Nephron (organoid): ENCODE measurements at regions not wholly inside any gene's neighbourhood (a gene's known extent, or its start where the extent isn't known, plus 50 kb on each side); places are given as distances from the start of the nearest gene placed in this dataset.
"Not testable (repeated sequence)": the region's sequence is repeated elsewhere in the genome, so short reads cannot be mapped to it uniquely, and the experiment has no call there.

Experiments
- H3K27ac Mint-ChIP-seq, 3 experiments: 2 replicates each; pipeline ENCODE4 v1.8.0; 2020; ENCODE audit warnings: mixed read lengths in 3 of 3, mild to moderate bottlenecking in 2 of 3, moderate library complexity in 1 of 3
- H3K27me3 Mint-ChIP-seq: 2 replicates; pipeline ENCODE4 v1.8.0; 2021; ENCODE audit warnings: low read depth, mild to moderate bottlenecking, moderate library complexity, mixed read lengths
- H3K36me3 Mint-ChIP-seq: 2 replicates; pipeline ENCODE4 v1.8.0; 2020; ENCODE audit warnings: low read depth, mixed read lengths
- H3K4me1 Mint-ChIP-seq: 2 replicates; pipeline ENCODE4 v1.8.0; 2020; ENCODE audit warnings: mixed read lengths
- H3K4me3 Mint-ChIP-seq, 3 experiments: 2 replicates each; pipeline ENCODE4 v1.8.0; 2020; ENCODE audit warnings: mild to moderate bottlenecking in 3 of 3, mixed read lengths in 3 of 3, moderate library complexity in 2 of 3
- H3K9me3 Mint-ChIP-seq: 2 replicates; pipeline ENCODE4 v1.8.0; 2020; ENCODE audit warnings: mixed read lengths
- TF ChIP-seq, protein P1 (sequence below), 3 experiments: fragments of 200-600 bp; sonication (generic); IDR thresholded peaks; one replicate each; pipeline ENCODE4 v1.5.0; 2021; ENCODE audit warnings: antibody characterized with exemption in 3 of 3; ENCODE audit not compliant: unreplicated experiment in 3 of 3

DNA sequence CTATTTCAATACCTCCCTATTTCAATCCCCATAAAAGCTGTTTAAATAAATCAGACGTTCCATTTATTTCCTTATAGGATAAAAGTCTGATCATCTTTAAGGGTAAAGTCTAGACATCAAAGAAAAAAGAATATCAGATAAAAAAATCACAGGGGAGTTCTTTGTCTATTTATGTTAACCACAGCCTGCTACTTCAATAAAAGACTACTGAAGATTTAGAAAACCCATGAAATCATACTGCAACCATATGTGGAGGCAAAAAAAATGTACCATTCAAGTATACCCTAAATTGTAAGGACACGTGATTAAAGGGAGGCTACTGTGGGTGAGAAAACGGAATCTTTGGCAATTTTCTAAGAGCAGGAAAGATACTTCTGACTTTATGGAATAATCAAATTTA lies 108.2 kb upstream of the TNFSF4 start:
- H3K36me3 Mint-ChIP-seq = no peaks in the 10 kb centered on the region
- H3K4me1 Mint-ChIP-seq = no peaks in the 10 kb centered on the region
- H3K27me3 Mint-ChIP-seq = no peaks in the 10 kb centered on the region
- TF ChIP-seq, protein P1, sequence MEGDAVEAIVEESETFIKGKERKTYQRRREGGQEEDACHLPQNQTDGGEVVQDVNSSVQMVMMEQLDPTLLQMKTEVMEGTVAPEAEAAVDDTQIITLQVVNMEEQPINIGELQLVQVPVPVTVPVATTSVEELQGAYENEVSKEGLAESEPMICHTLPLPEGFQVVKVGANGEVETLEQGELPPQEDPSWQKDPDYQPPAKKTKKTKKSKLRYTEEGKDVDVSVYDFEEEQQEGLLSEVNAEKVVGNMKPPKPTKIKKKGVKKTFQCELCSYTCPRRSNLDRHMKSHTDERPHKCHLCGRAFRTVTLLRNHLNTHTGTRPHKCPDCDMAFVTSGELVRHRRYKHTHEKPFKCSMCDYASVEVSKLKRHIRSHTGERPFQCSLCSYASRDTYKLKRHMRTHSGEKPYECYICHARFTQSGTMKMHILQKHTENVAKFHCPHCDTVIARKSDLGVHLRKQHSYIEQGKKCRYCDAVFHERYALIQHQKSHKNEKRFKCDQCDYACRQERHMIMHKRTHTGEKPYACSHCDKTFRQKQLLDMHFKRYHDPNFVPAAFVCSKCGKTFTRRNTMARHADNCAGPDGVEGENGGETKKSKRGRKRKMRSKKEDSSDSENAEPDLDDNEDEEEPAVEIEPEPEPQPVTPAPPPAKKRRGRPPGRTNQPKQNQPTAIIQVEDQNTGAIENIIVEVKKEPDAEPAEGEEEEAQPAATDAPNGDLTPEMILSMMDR (IDR thresholded peaks at IDR 0.05; ENCODE audit: unreplicated experiment in 3 of 3) = no peak
- H3K9me3 Mint-ChIP-seq = peaks cover 7% of the 10 kb centered on the region
- no peak overlapping the region for H3K4me3 Mint-ChIP-seq
- H3K27ac Mint-ChIP-seq = no peak overlapping the region

DNA sequence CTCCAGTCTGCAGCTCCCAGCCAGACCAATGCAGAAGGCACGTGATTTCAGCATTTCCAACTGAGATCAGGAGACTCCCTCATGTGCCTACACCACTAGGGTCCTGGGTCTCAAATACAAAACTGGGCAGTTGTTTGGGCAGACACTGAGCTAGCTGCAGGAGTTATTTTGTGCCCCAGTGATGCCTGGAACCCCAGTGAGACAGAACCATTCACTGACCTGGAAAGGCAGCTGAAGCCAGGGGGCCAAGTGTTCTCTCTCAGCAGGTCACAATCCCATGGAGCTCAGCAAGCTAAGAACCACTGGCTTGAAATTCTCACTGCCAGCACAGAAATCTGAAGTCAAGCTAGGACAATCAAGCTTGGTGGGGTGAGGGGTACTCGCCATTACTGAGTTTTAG lies 111.7 kb upstream of the TNFSF4 start:
- Mint-ChIP-seq H3K27ac (no peak overlapping the region), H3K4me1 (no peaks in the 10 kb centered on the region), H3K36me3 (no peaks in the 10 kb centered on the region), H3K9me3 (peaks cover 31% of the 10 kb centered on the region), H3K4me3 (no peak overlapping the region), H3K27me3 (no peaks in the 10 kb centered on the region)
- TF ChIP-seq, protein P1 (IDR thresholded peaks at IDR 0.05; ENCODE audit: unreplicated experiment in 3 of 3) = no peak

GRCh38 chr1:173324352-173324751 lies 117.2 kb upstream of the TNFSF4 start:
- peaks cover 36% of the 10 kb centered on the region for H3K9me3 Mint-ChIP-seq
- not testable (repeated sequence) for H3K4me3 Mint-ChIP-seq, H3K4me1 Mint-ChIP-seq, H3K27me3 Mint-ChIP-seq, H3K27ac Mint-ChIP-seq, H3K36me3 Mint-ChIP-seq

DNA sequence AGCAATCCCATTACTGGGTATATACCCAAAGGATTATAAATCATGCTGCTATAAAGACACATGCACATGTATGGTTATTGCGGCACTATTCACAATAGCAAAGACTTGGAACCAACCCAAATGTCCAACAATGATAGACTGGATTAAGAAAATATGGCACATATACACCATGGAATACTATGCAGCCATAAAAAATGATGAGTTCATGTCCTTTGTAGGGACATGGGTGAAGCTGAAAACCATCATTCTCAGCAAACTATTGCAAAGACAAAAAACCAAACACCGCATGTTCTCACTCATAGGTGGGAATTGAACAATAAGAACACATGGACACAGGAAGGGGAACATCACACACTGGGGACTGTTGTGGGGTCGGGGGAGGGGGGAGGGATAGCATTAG lies 120.9 kb upstream of the TNFSF4 start:
- H3K27ac Mint-ChIP-seq, H3K4me1 Mint-ChIP-seq, H3K36me3 Mint-ChIP-seq, H3K4me3 Mint-ChIP-seq, H3K27me3 Mint-ChIP-seq: not testable (repeated sequence)
- peaks cover 12% of the 10 kb centered on the region for H3K9me3 Mint-ChIP-seq

- TF ChIP-seq, protein P1 (IDR thresholded peaks at IDR 0.05; ENCODE audit: unreplicated experiment in 3 of 3) = no peak
- Mint-ChIP-seq H3K9me3 (peaks cover 4% of the 10 kb centered on the region), H3K4me3 (no peak overlapping the region), H3K27ac (no peak overlapping the region), H3K36me3 (no peaks in the 10 kb centered on the region), H3K27me3 (no peaks in the 10 kb centered on the region), H3K4me1 (no peaks in the 10 kb centered on the region)
Measured at GRCh38 chr1:173328961-173329360, 121.8 kb upstream of the TNFSF4 start.

DNA sequence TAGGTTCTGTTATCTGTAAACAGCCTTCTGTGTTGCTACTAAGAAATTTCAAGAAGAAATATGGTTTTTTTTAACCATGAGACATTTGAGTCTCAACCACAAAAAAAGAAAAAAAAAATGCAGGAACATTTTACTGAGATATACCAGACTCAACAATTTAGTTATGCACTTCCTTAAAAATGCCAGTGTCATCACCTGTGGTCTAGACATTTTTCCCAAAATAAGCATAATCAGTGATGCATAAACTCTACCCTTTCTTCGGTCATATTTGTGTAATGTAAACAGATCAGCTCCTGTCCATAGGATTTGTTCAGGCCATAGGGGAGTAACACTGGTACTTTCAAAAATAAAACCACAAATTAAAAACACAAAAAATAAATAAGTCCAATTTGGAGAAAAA lies 122.6 kb upstream of the TNFSF4 start:
- no peak overlapping the region for H3K27ac Mint-ChIP-seq
- H3K9me3 Mint-ChIP-seq = no peaks in the 10 kb centered on the region
- H3K36me3 Mint-ChIP-seq = no peaks in the 10 kb centered on the region
- no peak overlapping the region for H3K4me3 Mint-ChIP-seq
- TF ChIP-seq, protein P1 (IDR thresholded peaks at IDR 0.05; ENCODE audit: unreplicated experiment in 3 of 3) = no peak
- H3K27me3 Mint-ChIP-seq = no peaks in the 10 kb centered on the region
- H3K4me1 Mint-ChIP-seq = no peaks in the 10 kb centered on the region

- Mint-ChIP-seq H3K4me3 (no peak overlapping the region), H3K9me3 (no peaks in the 10 kb centered on the region), H3K27me3 (no peaks in the 10 kb centered on the region), H3K36me3 (no peaks in the 10 kb centered on the region), H3K27ac (no peak overlapping the region), H3K4me1 (no peaks in the 10 kb centered on the region)
- TF ChIP-seq, protein P1 (IDR thresholded peaks at IDR 0.05; ENCODE audit: unreplicated experiment in 3 of 3) = no peak
Measured at GRCh38 chr1:173330149-173330951, 123.2 kb upstream of the TNFSF4 start.

DNA sequence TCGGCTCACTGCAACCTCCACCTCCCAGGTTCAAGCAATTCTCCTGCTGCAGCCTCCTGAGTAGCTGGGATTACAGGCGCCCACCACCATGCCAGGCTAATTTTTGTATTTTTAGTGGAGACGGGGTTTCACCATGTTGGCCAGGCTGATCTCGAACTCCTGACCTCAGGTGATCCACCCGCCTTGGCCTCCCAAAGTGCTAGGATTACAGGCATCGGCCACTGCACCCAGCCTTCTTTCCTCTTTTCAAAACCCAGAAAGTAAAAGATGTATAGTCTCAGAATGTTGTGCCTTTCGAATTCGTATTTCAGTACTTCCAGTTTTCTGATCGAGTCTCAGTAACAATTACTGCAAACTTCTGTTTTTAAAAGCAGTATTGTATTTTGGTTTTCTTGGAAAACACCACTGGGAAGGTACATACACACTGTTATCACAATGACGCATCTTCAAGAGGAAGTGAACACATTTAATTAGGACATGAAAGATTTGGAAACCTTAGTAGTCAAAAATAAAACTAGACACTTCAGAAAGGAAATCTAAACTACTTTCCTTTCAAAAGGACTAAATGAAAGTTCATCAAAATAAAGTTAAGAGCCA lies 123.9 kb upstream of the TNFSF4 start:
- not testable (repeated sequence) for H3K9me3 Mint-ChIP-seq

More for the DNA sequence above, 123.9 kb upstream of the TNFSF4 start:
- not testable (repeated sequence) for H3K4me3 Mint-ChIP-seq, H3K27me3 Mint-ChIP-seq, H3K4me1 Mint-ChIP-seq, H3K36me3 Mint-ChIP-seq, H3K27ac Mint-ChIP-seq
